ENCODE measurements at regions not wholly inside any gene's neighbourhood (a gene's known extent, or its start where the extent isn't known, plus 50 kb on each side); places are given as distances from the start of the nearest gene placed in this dataset.

GRCh38 chr1:87588495-87588894 lies 259.8 kb downstream of the LMO4 start:
- no peak for TF ChIP-seq POLR2AphosphoS5 (IDR thresholded peaks at IDR 0.05; ENCODE audit: low read depth, low read length)
- no peak for TF ChIP-seq CTCF (IDR thresholded peaks at IDR 0.05)
- TF ChIP-seq SIN3A (IDR thresholded peaks at IDR 0.05; ENCODE audit: borderline replicate concordance, insufficient read depth, low read depth, low read length) = no peak

Measured in Panc1 (cell line).